HG03520 (cell line): ENCODE measurements at regions not wholly inside any gene's neighbourhood (a gene's known extent, or its start where the extent isn't known, plus 50 kb on each side); places are given as distances from the start of the nearest gene placed in this dataset.

Experiments used
- ATAC-seq: cut with Tn5 transposase; IDR thresholded peaks from one replicate; pipeline ENCODE4 v1.9.1; 2021; ENCODE audit warnings: mild to moderate bottlenecking, moderate library complexity; ENCODE audit not compliant: unreplicated experiment

- no peak for ATAC-seq
Measured at GRCh38 chr3:184659797-184660301, 52.0 kb downstream of the MAGEF1 start.

- no peak for ATAC-seq
Measured at GRCh38 chr3:184658223-184658928, 53.5 kb downstream of the MAGEF1 start.

- peak; percentile 64 for ATAC-seq
Measured at GRCh38 chr3:184656829-184657681, 54.8 kb downstream of the MAGEF1 start.

- ATAC-seq, result no peak
Measured at GRCh38 chr3:184656458-184656828, 55.4 kb downstream of the MAGEF1 start.

GRCh38 chr3:184655597-184655996 is 56.3 kb downstream of the MAGEF1 start:
- no peak for ATAC-seq

- ATAC-seq, result no peak
Measured at GRCh38 chr3:184654375-184654774, 57.5 kb downstream of the MAGEF1 start.

- no peak for ATAC-seq
Measured at GRCh38 chr3:184652465-184652864, 59.4 kb downstream of the MAGEF1 start.

GRCh38 chr3:184651904-184652303 is 60.0 kb downstream of the MAGEF1 start:
- ATAC-seq, result no peak

GRCh38 chr3:184648636-184649035 is 63.2 kb downstream of the MAGEF1 start:
- no peak for ATAC-seq

GRCh38 chr3:184647405-184647936 is 64.4 kb downstream of the MAGEF1 start:
- ATAC-seq, result no peak

GRCh38 chr3:184645336-184645735 is 66.5 kb downstream of the MAGEF1 start:
- ATAC-seq, result no peak

- no peak for ATAC-seq
Measured at GRCh38 chr3:184643442-184643841, 68.4 kb downstream of the MAGEF1 start.

GRCh38 chr3:184642631-184643285 is 69.1 kb downstream of the MAGEF1 start:
- no peak for ATAC-seq

- no peak for ATAC-seq
Measured at GRCh38 chr3:184641430-184641829, 70.4 kb downstream of the MAGEF1 start.

GRCh38 chr3:184639351-184639750 is 72.5 kb downstream of the MAGEF1 start:
- no peak for ATAC-seq

GRCh38 chr3:184637705-184638104 is 74.2 kb downstream of the MAGEF1 start:
- no peak for ATAC-seq

GRCh38 chr3:184636741-184637316 is 75.0 kb downstream of the MAGEF1 start:
- no peak for ATAC-seq

- no peak for ATAC-seq
Measured at GRCh38 chr3:184635774-184636173, 74.2 kb downstream of the EPHB3 start.

GRCh38 chr3:184635126-184635525 is 73.5 kb downstream of the EPHB3 start:
- no peak for ATAC-seq

GRCh38 chr3:184633237-184633579 is 71.6 kb downstream of the EPHB3 start:
- no peak for ATAC-seq
